ENCODE measurements at regions not wholly inside any gene's neighbourhood (a gene's known extent, or its start where the extent isn't known, plus 50 kb on each side); places are given as distances from the start of the nearest gene placed in this dataset.

DNA sequence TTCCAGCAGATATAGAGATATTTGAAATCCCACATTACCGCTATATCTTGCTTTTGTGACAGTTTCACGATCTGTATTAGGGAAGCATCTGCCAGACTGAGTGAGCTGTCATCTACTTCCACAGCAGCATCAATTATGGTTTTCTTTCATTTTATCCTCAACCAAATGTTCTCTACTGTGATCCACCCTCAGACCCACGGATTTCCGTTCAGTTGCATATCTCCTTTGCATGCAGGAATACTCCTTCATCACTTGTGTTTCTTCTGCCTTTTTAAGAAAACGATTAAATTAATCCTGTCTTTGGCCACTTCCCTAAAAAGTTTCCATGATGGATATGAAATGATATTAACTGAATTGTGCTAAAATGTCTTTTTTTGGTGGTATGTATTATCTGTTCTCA is 262.1 kb upstream of the ADGRB3 start:
- TF ChIP-seq, protein P1, sequence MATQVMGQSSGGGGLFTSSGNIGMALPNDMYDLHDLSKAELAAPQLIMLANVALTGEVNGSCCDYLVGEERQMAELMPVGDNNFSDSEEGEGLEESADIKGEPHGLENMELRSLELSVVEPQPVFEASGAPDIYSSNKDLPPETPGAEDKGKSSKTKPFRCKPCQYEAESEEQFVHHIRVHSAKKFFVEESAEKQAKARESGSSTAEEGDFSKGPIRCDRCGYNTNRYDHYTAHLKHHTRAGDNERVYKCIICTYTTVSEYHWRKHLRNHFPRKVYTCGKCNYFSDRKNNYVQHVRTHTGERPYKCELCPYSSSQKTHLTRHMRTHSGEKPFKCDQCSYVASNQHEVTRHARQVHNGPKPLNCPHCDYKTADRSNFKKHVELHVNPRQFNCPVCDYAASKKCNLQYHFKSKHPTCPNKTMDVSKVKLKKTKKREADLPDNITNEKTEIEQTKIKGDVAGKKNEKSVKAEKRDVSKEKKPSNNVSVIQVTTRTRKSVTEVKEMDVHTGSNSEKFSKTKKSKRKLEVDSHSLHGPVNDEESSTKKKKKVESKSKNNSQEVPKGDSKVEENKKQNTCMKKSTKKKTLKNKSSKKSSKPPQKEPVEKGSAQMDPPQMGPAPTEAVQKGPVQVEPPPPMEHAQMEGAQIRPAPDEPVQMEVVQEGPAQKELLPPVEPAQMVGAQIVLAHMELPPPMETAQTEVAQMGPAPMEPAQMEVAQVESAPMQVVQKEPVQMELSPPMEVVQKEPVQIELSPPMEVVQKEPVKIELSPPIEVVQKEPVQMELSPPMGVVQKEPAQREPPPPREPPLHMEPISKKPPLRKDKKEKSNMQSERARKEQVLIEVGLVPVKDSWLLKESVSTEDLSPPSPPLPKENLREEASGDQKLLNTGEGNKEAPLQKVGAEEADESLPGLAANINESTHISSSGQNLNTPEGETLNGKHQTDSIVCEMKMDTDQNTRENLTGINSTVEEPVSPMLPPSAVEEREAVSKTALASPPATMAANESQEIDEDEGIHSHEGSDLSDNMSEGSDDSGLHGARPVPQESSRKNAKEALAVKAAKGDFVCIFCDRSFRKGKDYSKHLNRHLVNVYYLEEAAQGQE (IDR thresholded peaks at IDR 0.05; ENCODE audit: insufficient read depth in 1 of 2, low read depth in 2 of 2, low read length in 2 of 2): no peak
- TF ChIP-seq TAF1 (IDR thresholded peaks at IDR 0.05; ENCODE audit: borderline replicate concordance, insufficient read depth, low read length) (no peak), SIN3A (IDR thresholded peaks at IDR 0.05; ENCODE audit: borderline replicate concordance, insufficient read depth, low read length) (no peak), POLR2AphosphoS5 (IDR thresholded peaks at IDR 0.05; ENCODE audit: low read depth, low read length) (no peak)

DNA sequence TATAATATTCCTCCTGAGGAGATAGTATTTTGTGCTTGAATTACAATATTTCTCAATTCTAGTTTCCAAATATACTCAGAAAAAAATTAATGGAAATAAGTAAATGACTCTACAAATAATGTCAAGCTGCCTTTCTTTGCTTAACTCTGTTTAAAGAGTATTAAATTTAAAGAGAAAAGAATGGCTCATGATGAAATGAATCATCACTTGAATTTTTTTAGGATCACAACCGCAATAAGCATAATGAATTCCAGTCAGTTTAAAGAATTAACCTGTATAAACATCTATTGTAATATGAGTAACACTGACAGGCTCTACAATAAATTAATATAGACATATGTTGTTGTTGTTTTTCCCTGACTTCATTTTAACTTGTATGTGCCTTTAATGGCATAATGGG is 266.2 kb upstream of the ADGRB3 start:
- TF ChIP-seq TAF1 (IDR thresholded peaks at IDR 0.05; ENCODE audit: borderline replicate concordance, insufficient read depth, low read length) (no peak), FOXP2 (optimal IDR thresholded peaks at IDR 0.05; ENCODE audit: borderline replicate concordance, extremely low read depth, extremely low read length, insufficient read depth) (no peak), SIN3A (IDR thresholded peaks at IDR 0.05; ENCODE audit: borderline replicate concordance, insufficient read depth, low read length) (no peak)
- TF ChIP-seq, protein P1 (IDR thresholded peaks at IDR 0.05; ENCODE audit: insufficient read depth in 1 of 2, low read depth in 2 of 2, low read length in 2 of 2): no peak

DNA sequence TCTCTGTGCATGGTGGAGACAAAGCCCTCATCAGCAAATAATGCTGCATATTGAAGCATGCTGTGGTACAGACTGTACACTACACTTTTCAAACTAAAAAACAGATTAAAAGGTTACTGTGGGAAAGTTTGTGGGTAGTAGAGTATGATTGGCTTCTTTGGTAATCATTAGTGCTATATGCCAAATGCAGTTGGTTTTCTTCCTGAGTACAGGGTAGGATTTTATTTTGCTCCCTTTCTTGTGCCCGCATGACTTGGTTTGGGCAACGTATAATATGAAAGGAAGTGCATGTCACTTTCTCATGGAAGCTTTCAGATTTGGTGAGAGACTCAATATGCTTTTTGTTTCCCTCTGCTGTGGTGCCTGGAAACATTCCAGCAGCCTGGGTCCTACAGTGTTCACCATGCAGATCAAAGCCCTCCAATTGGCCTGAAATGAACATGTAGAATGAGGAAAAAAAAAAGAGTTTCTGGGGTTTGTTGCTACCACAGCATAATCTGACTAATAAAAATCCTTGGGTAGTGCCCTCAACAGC is 270.7 kb upstream of the ADGRB3 start:
- TF ChIP-seq, protein P1 (IDR thresholded peaks at IDR 0.05; ENCODE audit: insufficient read depth in 1 of 2, low read depth in 2 of 2, low read length in 2 of 2): no peak
- TF ChIP-seq FOXP2 (optimal IDR thresholded peaks at IDR 0.05; ENCODE audit: borderline replicate concordance, extremely low read depth, extremely low read length, insufficient read depth): no peak
- no peak for TF ChIP-seq TAF1 (IDR thresholded peaks at IDR 0.05; ENCODE audit: borderline replicate concordance, insufficient read depth, low read length)
- no peak for TF ChIP-seq SIN3A (IDR thresholded peaks at IDR 0.05; ENCODE audit: borderline replicate concordance, insufficient read depth, low read length)
- no peak for TF ChIP-seq POLR2AphosphoS5 (IDR thresholded peaks at IDR 0.05; ENCODE audit: low read depth, low read length)

DNA sequence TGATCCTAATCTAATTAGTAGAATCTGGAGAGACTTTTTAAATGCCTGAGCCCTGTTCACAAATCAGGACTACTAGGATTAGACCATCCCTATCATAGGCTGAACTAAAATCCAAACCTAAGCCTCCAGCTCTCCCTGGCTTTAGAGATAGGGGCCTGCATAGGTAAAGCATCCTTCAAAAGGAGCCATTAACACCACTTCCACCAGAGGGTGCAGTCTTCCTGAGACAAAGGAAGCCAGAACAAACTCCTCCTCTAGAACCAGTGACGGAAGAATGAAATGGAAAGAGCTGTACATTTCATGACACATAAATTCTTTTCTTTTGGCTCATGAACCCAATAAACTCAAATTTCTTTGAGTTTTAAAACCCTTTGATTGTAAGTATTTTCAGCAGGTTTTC is 291.2 kb upstream of the ADGRB3 start:
- TF ChIP-seq FOXP2 (optimal IDR thresholded peaks at IDR 0.05; ENCODE audit: borderline replicate concordance, extremely low read depth, extremely low read length, insufficient read depth): no peak
- TF ChIP-seq SIN3A (IDR thresholded peaks at IDR 0.05; ENCODE audit: borderline replicate concordance, insufficient read depth, low read length): no peak

DNA sequence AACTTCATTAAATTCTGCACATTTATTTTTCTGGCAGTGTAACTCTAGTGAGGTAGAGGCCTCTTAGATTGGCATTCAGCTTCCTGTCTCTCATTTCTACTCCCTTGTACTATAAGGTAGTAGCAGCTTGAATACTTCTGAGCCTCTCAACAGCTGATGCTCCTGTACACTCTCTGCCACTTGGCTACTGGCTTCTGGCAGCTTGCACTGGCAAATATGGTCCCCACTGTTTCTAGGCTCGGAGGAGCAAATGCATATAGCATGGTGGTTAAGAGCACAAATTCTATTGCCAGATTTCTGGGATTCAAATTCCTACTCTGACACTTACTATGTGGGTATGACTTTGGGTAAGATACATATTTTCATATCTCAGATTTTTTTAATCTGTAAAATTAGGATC is 292.8 kb upstream of the ADGRB3 start:
- TF ChIP-seq TAF1 (IDR thresholded peaks at IDR 0.05; ENCODE audit: borderline replicate concordance, insufficient read depth, low read length) (no peak), POLR2AphosphoS5 (IDR thresholded peaks at IDR 0.05; ENCODE audit: low read depth, low read length) (no peak), SIN3A (IDR thresholded peaks at IDR 0.05; ENCODE audit: borderline replicate concordance, insufficient read depth, low read length) (no peak), FOXP2 (optimal IDR thresholded peaks at IDR 0.05; ENCODE audit: borderline replicate concordance, extremely low read depth, extremely low read length, insufficient read depth) (no peak)
- TF ChIP-seq, protein P1 (IDR thresholded peaks at IDR 0.05; ENCODE audit: insufficient read depth in 1 of 2, low read depth in 2 of 2, low read length in 2 of 2): no peak
